OCI-LY3 (cell line): ENCODE measurements at regions not wholly inside any gene's neighbourhood (a gene's known extent, or its start where the extent isn't known, plus 50 kb on each side); places are given as distances from the start of the nearest gene placed in this dataset.

Experiments
- EZH2phosphoT487 ChIP-seq: fragments of 200-600 bp; shearing (Covaris generic); IDR thresholded peaks from 2 replicates; pipeline ENCODE4 v1.6.1; 2018; ENCODE audit warnings: antibody characterized with exemption, mixed run types, low read depth
- TF ChIP-seq, protein P1 (sequence below): fragments of 200-600, 300-600 bp; sonication (generic); IDR thresholded peaks from 2 replicates; pipeline ENCODE4 v1.5.1; 2014; ENCODE audit warnings: antibody characterized with exemption, low read length, low read depth

DNA sequence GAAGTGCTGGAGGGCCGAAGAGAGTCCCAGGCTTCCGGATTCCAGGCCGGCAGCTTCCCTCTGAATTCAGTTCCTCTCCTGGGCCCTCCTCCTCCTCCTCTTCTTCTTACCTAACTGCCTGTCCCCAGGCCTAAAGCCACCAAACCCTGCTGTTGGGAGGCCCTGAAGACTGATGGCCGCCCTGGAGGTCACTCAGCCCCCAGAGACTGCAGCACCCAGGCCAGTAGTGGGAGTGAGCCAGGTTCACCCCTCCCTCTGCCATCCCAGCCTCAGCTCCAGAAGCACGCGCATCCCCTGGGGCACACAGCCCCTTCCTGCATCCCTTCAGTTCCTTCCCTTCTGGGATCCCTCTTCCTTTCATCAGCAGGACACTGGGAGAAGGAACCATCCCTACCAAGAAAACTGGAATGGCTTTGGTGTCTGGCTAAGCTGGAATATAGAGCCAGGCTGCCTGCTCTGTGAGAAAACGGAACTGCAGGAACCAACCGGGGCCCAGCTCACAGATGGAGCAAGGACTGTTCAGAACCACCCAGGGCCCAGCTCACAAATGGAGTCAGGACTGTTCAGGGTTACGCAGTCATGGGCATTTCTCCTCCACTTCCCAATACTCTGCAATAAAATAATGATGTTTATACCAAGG lies 127.4 kb downstream of the NDUFA10 start:
- TF ChIP-seq, protein P1, sequence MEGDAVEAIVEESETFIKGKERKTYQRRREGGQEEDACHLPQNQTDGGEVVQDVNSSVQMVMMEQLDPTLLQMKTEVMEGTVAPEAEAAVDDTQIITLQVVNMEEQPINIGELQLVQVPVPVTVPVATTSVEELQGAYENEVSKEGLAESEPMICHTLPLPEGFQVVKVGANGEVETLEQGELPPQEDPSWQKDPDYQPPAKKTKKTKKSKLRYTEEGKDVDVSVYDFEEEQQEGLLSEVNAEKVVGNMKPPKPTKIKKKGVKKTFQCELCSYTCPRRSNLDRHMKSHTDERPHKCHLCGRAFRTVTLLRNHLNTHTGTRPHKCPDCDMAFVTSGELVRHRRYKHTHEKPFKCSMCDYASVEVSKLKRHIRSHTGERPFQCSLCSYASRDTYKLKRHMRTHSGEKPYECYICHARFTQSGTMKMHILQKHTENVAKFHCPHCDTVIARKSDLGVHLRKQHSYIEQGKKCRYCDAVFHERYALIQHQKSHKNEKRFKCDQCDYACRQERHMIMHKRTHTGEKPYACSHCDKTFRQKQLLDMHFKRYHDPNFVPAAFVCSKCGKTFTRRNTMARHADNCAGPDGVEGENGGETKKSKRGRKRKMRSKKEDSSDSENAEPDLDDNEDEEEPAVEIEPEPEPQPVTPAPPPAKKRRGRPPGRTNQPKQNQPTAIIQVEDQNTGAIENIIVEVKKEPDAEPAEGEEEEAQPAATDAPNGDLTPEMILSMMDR = no peak
- no peak for TF ChIP-seq EZH2phosphoT487
